NB4 (cell line): ENCODE measurements at regions not wholly inside any gene's neighbourhood (a gene's known extent, or its start where the extent isn't known, plus 50 kb on each side); places are given as distances from the start of the nearest gene placed in this dataset.

Experiments
- CTCF ChIP-seq: IDR thresholded peaks from one replicate; pipeline ENCODE4 v1.5.1; 2012; ENCODE audit warnings: low read depth, low read length
- POLR2A ChIP-seq: IDR thresholded peaks from 2 replicates; pipeline ENCODE4 v1.6.1; 2011; ENCODE audit warnings: mild to moderate bottlenecking; ENCODE audit not compliant: insufficient read length; ENCODE audit errors: extremely low read depth

GRCh38 chr5:105030153-105030552 is 1467.6 kb upstream of the NUDT12 start:
- TF ChIP-seq CTCF (no peak), POLR2A (no peak)
